Fibroblast of mammary gland (primary cell): ENCODE measurements at regions not wholly inside any gene's neighbourhood (a gene's known extent, or its start where the extent isn't known, plus 50 kb on each side); places are given as distances from the start of the nearest gene placed in this dataset.

ENCODE experiments used
- DNase-seq: peaks from one replicate; pipeline ENCODE4 v3.0.0-alpha.2; 2010; ENCODE audit warnings: low read depth
- H3K4me3 ChIP-seq: 2 replicates; pipeline ENCODE4 v1.5.1; 2011; ENCODE audit warnings: low read depth, mild to moderate bottlenecking, low read length, moderate library complexity; ENCODE audit not compliant: control insufficient read depth
- CTCF ChIP-seq: conservative IDR thresholded peaks from 2 replicates; pipeline ENCODE4 v1.5.1; 2011; ENCODE audit warnings: low read depth, low read length, inconsistent platforms; ENCODE audit not compliant: control insufficient read depth, insufficient read depth

- H3K4me3 ChIP-seq, result no peak overlapping the region
- no peak for TF ChIP-seq CTCF
- no peak for DNase-seq
Observed at GRCh38 chr5:158275511-158275910, 416.6 kb upstream of the CLINT1 start.

- no peak overlapping the region for H3K4me3 ChIP-seq
- no peak for DNase-seq
- TF ChIP-seq CTCF, result no peak
Observed at GRCh38 chr5:158273035-158273434, 414.1 kb upstream of the CLINT1 start.

GRCh38 chr5:158272409-158272808 lies 413.5 kb upstream of the CLINT1 start:
- no peak overlapping the region for H3K4me3 ChIP-seq
- TF ChIP-seq CTCF, result no peak
- DNase-seq, result no peak

- TF ChIP-seq CTCF, result no peak
- DNase-seq, result no peak
- no peak overlapping the region for H3K4me3 ChIP-seq
Observed at GRCh38 chr5:158270996-158271554, 412.1 kb upstream of the CLINT1 start.

GRCh38 chr5:158268286-158268685 lies 409.3 kb upstream of the CLINT1 start:
- H3K4me3 ChIP-seq, result no peak overlapping the region
- DNase-seq, result no peak
- TF ChIP-seq CTCF, result no peak

- H3K4me3 ChIP-seq, result no peak overlapping the region
- DNase-seq, result no peak
- TF ChIP-seq CTCF, result no peak
Observed at GRCh38 chr5:158267228-158267627, 408.3 kb upstream of the CLINT1 start.
